Mucosa of rectum (tissue), 2 donors: ENCODE measurements at regions not wholly inside any gene's neighbourhood (a gene's known extent, or its start where the extent isn't known, plus 50 kb on each side); places are given as distances from the start of the nearest gene placed in this dataset.

Experiments
- H3K27ac ChIP-seq, 2 donors: one replicate each; pipeline ENCODE4 v1.7.0; 2013; ENCODE audit warnings: inconsistent platforms in 2 of 2, low read depth in 2 of 2, low read length in 2 of 2
- H3K27me3 ChIP-seq, 2 donors: one replicate each; pipeline ENCODE4 v1.7.0; 2013; ENCODE audit warnings: low read length in 2 of 2; ENCODE audit not compliant: control insufficient read depth in 2 of 2, insufficient read depth in 2 of 2
- H3K36me3 ChIP-seq, 2 donors: one replicate each; pipeline ENCODE4 v1.7.0; 2013; ENCODE audit warnings: low read length in 2 of 2; ENCODE audit not compliant: control insufficient read depth in 2 of 2, insufficient read depth in 2 of 2
- H3K4me1 ChIP-seq, 2 donors: one replicate each; pipeline ENCODE4 v1.7.0; 2013; ENCODE audit warnings: low read length in 2 of 2, mild to moderate bottlenecking in 1 of 2; ENCODE audit not compliant: control insufficient read depth in 2 of 2, insufficient read depth in 2 of 2
- H3K4me3 ChIP-seq, 2 donors: one replicate each; pipeline ENCODE4 v1.7.0; 2013; ENCODE audit warnings: low read length in 2 of 2
- H3K9ac ChIP-seq, 2 donors: one replicate each; pipeline ENCODE4 v1.7.0; 2013; ENCODE audit warnings: low read length in 2 of 2, low read depth in 1 of 2, mild to moderate bottlenecking in 1 of 2
- H3K9me3 ChIP-seq, 2 donors: one replicate each; pipeline ENCODE4 v1.7.0; 2013; ENCODE audit warnings: low read length in 2 of 2; ENCODE audit not compliant: control insufficient read depth in 2 of 2
- donor health status: healthy.
- donor health status: Normal muscosa, but diverticular disease.

- Histone ChIP-seq H3K4me1 (no peaks in the 10 kb centered on the region), H3K9me3 (no peaks in the 10 kb centered on the region), H3K4me3 (no peak overlapping the region), H3K27ac (no peak overlapping the region), H3K9ac (no peak overlapping the region), H3K27me3 (no peaks in the 10 kb centered on the region), H3K36me3 (no peaks in the 10 kb centered on the region)
These were observed 171.5 kb upstream of the DUSP10 start for GRCh38 chr1:221913351-221913892.

- Histone ChIP-seq H3K36me3 (no peaks in the 10 kb centered on the region), H3K9me3 (no peaks in the 10 kb centered on the region), H3K9ac (no peak overlapping the region), H3K4me3 (no peak overlapping the region), H3K4me1 (no peaks in the 10 kb centered on the region), H3K27me3 (no peaks in the 10 kb centered on the region), H3K27ac (no peak overlapping the region)
These were observed 170.3 kb upstream of the DUSP10 start for GRCh38 chr1:221912230-221912629.

DNA sequence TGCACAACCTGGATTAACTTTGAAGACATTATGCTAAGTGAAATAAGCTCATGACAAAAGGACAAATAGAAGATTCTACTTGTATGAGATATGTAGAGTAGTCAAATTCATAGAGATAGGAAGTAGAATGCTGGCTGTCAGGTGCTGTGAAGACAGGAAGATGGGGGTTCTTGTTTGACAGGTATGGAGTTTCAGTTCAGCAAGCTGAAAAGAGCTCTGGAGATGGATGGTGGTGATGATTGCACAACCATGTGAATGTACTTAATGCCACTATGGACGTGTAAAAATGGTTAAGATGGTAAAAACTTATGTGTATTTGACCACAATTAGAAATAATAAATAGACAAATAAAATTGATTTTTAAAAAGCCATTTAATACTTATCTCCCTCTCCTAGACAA is 169.8 kb upstream of the DUSP10 start:
- Histone ChIP-seq H3K27ac (no peak overlapping the region), H3K4me1 (no peaks in the 10 kb centered on the region), H3K4me3 (no peak overlapping the region), H3K9ac (no peak overlapping the region), H3K36me3 (no peaks in the 10 kb centered on the region), H3K9me3 (no peaks in the 10 kb centered on the region), H3K27me3 (no peaks in the 10 kb centered on the region)

GRCh38 chr1:221910222-221910621 is 168.3 kb upstream of the DUSP10 start:
- Histone ChIP-seq H3K4me1 (no peaks in the 10 kb centered on the region), H3K27me3 (no peaks in the 10 kb centered on the region), H3K9ac (no peak overlapping the region), H3K36me3 (no peaks in the 10 kb centered on the region), H3K4me3 (no peak overlapping the region), H3K9me3 (no peaks in the 10 kb centered on the region), H3K27ac (no peak overlapping the region)

- no peaks in the 10 kb centered on the region for H3K4me1 ChIP-seq
- no peaks in the 10 kb centered on the region for H3K9me3 ChIP-seq
These were observed 166.7 kb upstream of the DUSP10 start for GRCh38 chr1:221908573-221908972.

GRCh38 chr1:221907166-221907932 is 165.5 kb upstream of the DUSP10 start:
- Histone ChIP-seq H3K9ac (no peak overlapping the region), H3K4me1 (no peaks in the 10 kb centered on the region), H3K4me3 (no peak overlapping the region), H3K9me3 (no peaks in the 10 kb centered on the region), H3K27me3 (no peaks in the 10 kb centered on the region), H3K27ac (no peak overlapping the region), H3K36me3 (no peaks in the 10 kb centered on the region)

More at GRCh38 chr1:221908573-221908972, 166.7 kb upstream of the DUSP10 start:
- Histone ChIP-seq H3K27ac (no peak overlapping the region), H3K9ac (no peak overlapping the region), H3K36me3 (no peaks in the 10 kb centered on the region), H3K27me3 (no peaks in the 10 kb centered on the region), H3K4me3 (no peak overlapping the region)

GRCh38 chr1:221905802-221906201 is 163.9 kb upstream of the DUSP10 start:
- no peak overlapping the region for H3K27ac ChIP-seq
- H3K27me3 ChIP-seq: no peaks in the 10 kb centered on the region
- no peak overlapping the region for H3K9ac ChIP-seq

GRCh38 chr1:221904319-221904718 is 162.4 kb upstream of the DUSP10 start:
- H3K27ac ChIP-seq: no peak overlapping the region
- no peak overlapping the region for H3K9ac ChIP-seq
- no peaks in the 10 kb centered on the region for H3K4me1 ChIP-seq
- no peaks in the 10 kb centered on the region for H3K9me3 ChIP-seq
- no peaks in the 10 kb centered on the region for H3K36me3 ChIP-seq
- H3K27me3 ChIP-seq: no peaks in the 10 kb centered on the region
- H3K4me3 ChIP-seq: no peak overlapping the region

More at GRCh38 chr1:221905802-221906201, 163.9 kb upstream of the DUSP10 start:
- Histone ChIP-seq H3K9me3 (no peaks in the 10 kb centered on the region), H3K4me3 (no peak overlapping the region), H3K36me3 (no peaks in the 10 kb centered on the region), H3K4me1 (no peaks in the 10 kb centered on the region)

DNA sequence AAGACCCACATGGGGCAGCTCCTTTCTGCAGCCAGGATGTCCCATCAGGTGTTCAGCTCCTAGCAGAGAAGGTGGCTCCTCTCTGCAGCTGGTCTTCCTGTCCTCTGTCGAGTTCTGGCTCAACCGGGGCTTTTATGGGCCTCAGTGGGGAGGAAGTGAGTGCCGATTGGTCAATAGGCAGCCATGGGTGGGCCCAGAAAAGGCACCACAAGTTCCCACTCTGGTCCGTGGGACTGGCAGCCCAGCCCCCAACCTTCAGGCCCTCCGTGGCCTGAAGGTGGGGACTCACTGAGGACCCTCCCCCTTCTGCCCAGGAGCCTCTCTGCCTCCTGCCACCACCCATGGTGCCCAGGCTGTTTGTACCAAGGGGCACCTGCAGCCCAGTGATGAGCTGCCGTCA is 161.7 kb upstream of the DUSP10 start:
- no peaks in the 10 kb centered on the region for H3K27me3 ChIP-seq
- no peaks in the 10 kb centered on the region for H3K36me3 ChIP-seq
- no peak overlapping the region for H3K27ac ChIP-seq
- no peak overlapping the region for H3K9ac ChIP-seq
- H3K4me1 ChIP-seq: no peaks in the 10 kb centered on the region
- H3K4me3 ChIP-seq: no peak overlapping the region
- H3K9me3 ChIP-seq: no peaks in the 10 kb centered on the region

- Histone ChIP-seq H3K4me1 (no peaks in the 10 kb centered on the region), H3K9ac (no peak overlapping the region), H3K27me3 (no peaks in the 10 kb centered on the region), H3K4me3 (no peak overlapping the region), H3K36me3 (no peaks in the 10 kb centered on the region), H3K9me3 (no peaks in the 10 kb centered on the region), H3K27ac (no peak overlapping the region)
These were observed 161.1 kb upstream of the DUSP10 start for GRCh38 chr1:221902961-221903360.
